ENCODE measurements at regions not wholly inside any gene's neighbourhood (a gene's known extent, or its start where the extent isn't known, plus 50 kb on each side); places are given as distances from the start of the nearest gene placed in this dataset.

DNA sequence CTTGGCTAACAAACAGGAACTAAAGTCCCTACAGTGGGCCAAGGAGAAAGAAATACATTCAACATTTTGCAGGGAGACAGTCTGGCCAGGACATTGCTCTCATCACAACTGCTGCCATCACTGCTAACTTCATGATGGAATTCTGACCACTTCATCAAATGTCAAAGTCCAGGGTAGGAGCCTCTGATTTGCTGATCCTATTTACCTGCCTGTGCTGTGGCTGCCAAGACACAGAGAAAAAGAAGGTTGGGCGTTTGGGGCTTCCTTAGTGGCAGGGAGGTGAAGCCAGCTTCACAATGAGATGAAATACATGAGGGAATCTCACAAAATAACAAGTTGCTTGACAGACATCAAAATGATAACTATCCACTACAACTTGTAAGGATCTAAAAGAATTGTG, 343.9 kb upstream of the CADM1 start:
- TF ChIP-seq EZH2 (IDR thresholded peaks at IDR 0.05; ENCODE audit: low read depth, unreplicated experiment) (no peak), ZNF331 (CRISPR knock-in tag; IDR thresholded peaks at IDR 0.05; ENCODE audit: low read depth) (no peak), POLR2AphosphoS5 (IDR thresholded peaks at IDR 0.05; ENCODE audit: low read depth) (no peak), CREB1 (CRISPR knock-in tag; IDR thresholded peaks at IDR 0.05; ENCODE audit: low read depth) (no peak), EZH2phosphoT487 (IDR thresholded peaks at IDR 0.05; ENCODE audit: unreplicated experiment) (no peak), JUNB (IDR thresholded peaks at IDR 0.05; ENCODE audit: unreplicated experiment) (no peak)
- TF ChIP-seq, protein P1, sequence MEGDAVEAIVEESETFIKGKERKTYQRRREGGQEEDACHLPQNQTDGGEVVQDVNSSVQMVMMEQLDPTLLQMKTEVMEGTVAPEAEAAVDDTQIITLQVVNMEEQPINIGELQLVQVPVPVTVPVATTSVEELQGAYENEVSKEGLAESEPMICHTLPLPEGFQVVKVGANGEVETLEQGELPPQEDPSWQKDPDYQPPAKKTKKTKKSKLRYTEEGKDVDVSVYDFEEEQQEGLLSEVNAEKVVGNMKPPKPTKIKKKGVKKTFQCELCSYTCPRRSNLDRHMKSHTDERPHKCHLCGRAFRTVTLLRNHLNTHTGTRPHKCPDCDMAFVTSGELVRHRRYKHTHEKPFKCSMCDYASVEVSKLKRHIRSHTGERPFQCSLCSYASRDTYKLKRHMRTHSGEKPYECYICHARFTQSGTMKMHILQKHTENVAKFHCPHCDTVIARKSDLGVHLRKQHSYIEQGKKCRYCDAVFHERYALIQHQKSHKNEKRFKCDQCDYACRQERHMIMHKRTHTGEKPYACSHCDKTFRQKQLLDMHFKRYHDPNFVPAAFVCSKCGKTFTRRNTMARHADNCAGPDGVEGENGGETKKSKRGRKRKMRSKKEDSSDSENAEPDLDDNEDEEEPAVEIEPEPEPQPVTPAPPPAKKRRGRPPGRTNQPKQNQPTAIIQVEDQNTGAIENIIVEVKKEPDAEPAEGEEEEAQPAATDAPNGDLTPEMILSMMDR (conservative IDR thresholded peaks at IDR 0.05; ENCODE audit: low read depth in 2 of 2): no peak
- TF ChIP-seq, protein P2, sequence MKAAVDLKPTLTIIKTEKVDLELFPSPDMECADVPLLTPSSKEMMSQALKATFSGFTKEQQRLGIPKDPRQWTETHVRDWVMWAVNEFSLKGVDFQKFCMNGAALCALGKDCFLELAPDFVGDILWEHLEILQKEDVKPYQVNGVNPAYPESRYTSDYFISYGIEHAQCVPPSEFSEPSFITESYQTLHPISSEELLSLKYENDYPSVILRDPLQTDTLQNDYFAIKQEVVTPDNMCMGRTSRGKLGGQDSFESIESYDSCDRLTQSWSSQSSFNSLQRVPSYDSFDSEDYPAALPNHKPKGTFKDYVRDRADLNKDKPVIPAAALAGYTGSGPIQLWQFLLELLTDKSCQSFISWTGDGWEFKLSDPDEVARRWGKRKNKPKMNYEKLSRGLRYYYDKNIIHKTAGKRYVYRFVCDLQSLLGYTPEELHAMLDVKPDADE (IDR thresholded peaks at IDR 0.05): no peak
- TF ChIP-seq, protein P3, sequence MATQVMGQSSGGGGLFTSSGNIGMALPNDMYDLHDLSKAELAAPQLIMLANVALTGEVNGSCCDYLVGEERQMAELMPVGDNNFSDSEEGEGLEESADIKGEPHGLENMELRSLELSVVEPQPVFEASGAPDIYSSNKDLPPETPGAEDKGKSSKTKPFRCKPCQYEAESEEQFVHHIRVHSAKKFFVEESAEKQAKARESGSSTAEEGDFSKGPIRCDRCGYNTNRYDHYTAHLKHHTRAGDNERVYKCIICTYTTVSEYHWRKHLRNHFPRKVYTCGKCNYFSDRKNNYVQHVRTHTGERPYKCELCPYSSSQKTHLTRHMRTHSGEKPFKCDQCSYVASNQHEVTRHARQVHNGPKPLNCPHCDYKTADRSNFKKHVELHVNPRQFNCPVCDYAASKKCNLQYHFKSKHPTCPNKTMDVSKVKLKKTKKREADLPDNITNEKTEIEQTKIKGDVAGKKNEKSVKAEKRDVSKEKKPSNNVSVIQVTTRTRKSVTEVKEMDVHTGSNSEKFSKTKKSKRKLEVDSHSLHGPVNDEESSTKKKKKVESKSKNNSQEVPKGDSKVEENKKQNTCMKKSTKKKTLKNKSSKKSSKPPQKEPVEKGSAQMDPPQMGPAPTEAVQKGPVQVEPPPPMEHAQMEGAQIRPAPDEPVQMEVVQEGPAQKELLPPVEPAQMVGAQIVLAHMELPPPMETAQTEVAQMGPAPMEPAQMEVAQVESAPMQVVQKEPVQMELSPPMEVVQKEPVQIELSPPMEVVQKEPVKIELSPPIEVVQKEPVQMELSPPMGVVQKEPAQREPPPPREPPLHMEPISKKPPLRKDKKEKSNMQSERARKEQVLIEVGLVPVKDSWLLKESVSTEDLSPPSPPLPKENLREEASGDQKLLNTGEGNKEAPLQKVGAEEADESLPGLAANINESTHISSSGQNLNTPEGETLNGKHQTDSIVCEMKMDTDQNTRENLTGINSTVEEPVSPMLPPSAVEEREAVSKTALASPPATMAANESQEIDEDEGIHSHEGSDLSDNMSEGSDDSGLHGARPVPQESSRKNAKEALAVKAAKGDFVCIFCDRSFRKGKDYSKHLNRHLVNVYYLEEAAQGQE (IDR thresholded peaks at IDR 0.05; ENCODE audit: unreplicated experiment): no peak
